ENCODE measurements at regions not wholly inside any gene's neighbourhood (a gene's known extent, or its start where the extent isn't known, plus 50 kb on each side); places are given as distances from the start of the nearest gene placed in this dataset.
"Not testable (repeated sequence)": the region's sequence is repeated elsewhere in the genome, so short reads cannot be mapped to it uniquely, and the experiment has no call there.

DNA sequence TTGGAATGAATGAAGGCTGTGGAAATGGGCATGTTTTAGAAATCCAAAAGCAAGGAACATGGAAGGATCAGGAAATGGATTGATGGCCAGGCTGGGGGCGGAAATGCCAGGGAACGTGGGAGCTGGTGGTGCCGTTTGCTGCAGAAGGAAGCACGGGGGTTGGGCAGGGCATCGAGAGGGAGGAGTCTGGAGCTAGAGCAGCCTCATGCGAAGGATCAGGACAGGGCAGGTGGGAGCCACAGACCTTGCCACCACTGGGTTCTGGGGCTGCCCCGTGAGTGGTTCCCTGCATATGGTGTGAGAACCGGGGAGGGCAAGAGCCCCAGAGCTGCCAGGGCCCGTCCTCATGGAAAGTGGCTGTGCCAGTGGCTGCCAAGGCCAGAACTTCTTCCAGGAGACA lies 193.8 kb upstream of the ZNF32 start:
- DNase-seq (ENCODE audit: low read depth in 1 of 2, low spot score in 1 of 2) = no peak

GRCh38 chr10:43842072-43842471 lies 193.4 kb upstream of the ZNF32 start:
- no peak for DNase-seq (ENCODE audit: low read depth in 1 of 2, low spot score in 1 of 2)

GRCh38 chr10:43839973-43840372 lies 191.3 kb upstream of the ZNF32 start:
- no peak for DNase-seq (ENCODE audit: low read depth in 1 of 2, low spot score in 1 of 2)

- not testable (repeated sequence) for DNase-seq (ENCODE audit: low read depth in 1 of 2, low spot score in 1 of 2)
These were observed 186.1 kb upstream of the ZNF32 start for GRCh38 chr10:43834751-43835150.

DNA sequence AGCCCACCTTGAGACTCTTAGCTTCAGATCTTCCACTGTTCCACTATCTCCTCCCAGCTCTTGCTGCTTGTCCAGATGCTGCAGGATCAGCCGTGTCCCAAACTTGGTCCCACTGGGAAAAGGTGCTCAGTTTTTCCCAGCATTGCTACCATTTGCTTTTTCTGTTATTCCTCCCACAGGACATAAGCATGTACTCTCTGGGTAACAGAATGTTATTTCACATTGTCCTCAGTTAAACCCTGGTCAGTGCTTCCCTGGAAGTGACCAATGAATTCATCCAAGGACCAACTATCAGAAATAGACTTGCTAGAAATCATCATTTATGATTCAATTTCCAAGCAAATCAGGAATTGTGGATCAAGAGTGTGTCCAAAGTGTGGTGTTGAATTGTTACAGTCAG lies 179.2 kb upstream of the ZNF32 start:
- no peak for DNase-seq (ENCODE audit: low read depth in 1 of 2, low spot score in 1 of 2)

DNA sequence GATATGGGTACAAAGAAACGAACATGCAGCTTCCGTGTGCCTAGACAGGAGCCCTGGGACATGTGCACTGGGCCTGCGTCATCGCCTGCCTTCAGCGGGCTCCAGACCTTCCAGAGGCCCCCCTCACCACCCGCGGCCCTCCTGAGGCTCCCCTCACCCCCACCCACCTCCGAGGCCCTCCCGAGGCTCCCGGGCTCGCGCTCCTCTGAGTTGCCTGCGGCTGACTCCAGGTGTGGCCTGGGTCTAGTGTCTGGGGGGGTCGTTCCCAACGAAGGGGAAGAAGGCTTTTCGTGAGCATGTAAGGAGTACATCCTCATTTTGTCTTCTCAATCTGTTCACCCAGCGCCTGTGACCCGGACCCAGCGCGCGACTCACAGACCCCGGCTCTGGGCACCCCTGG lies 177.3 kb upstream of the ZNF32 start:
- DNase-seq (ENCODE audit: low read depth in 1 of 2, low spot score in 1 of 2) = no peak

GRCh38 chr10:43825421-43825820 lies 176.7 kb upstream of the ZNF32 start:
- no peak for DNase-seq (ENCODE audit: low read depth in 1 of 2, low spot score in 1 of 2)

- no peak for DNase-seq (ENCODE audit: low read depth in 1 of 2, low spot score in 1 of 2)
These were observed 176.3 kb upstream of the ZNF32 start for GRCh38 chr10:43824934-43825333.

DNA sequence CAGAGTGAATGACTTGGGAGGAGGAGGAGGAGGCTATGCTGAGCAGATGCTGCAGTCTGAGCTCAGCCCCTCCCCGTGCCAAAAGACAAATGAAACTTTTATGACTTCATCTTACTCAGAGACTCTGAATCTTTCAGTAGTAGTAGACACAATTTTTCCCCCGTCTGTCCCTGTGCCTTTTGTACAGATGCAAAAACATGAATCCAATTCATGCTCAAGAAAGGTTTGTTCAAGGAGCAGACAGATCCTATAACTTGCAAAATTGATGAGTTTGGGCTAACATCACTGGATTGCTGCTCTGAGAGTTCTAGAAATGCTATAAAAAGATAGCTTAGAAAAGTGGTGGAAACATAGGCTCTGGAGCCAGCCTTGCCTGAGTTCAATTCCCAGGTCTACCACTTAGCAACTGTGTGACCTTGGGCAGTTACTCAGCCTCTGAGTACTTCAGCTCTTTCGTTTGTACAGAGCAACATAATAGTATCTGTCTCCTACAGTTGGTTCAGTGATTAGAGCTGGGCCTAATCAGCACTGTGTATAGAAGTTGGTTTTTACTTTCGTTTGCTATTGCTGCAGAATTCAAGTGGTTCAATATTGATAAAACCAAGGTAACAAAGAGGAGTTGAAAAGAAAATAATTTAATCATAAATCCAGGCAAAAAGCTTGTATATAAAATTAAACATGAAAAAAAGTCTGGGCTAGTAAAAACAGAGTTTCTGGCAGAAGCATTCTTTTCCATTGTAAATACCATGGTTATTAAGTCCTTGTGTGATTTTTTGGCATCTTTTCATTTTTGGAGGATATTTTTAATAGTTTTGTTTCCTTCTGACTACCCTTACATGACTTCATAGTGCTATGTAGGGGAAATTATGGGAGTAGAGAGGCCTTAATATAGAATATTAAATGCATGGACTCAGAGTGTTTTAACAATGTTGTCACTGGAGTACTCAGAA lies 174.2 kb upstream of the ZNF32 start:
- no peak for DNase-seq (ENCODE audit: low read depth in 1 of 2, low spot score in 1 of 2)

DNA sequence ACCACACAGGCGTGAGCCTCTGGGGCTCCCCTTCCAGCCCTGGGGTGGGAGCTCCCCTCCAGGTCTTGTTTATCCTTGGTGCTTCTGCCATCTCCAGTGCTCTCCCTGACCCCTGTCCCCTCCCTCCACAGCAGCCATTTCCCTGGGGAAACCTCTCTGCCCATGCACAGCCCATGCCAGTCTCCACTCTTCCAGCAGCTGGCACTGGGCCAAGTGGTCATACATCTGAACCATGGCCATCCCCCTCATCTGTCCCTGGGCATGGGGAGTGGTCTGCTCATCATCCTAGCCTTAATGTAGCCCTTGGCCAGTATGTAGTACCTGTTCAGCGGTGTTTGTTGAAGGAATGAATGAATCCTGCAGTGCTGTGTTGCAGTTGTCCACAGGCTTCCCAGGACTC lies 172.4 kb upstream of the ZNF32 start:
- no peak for DNase-seq (ENCODE audit: low read depth in 1 of 2, low spot score in 1 of 2)

GRCh38 chr10:43820663-43821062 lies 172.0 kb upstream of the ZNF32 start:
- DNase-seq (ENCODE audit: low read depth in 1 of 2, low spot score in 1 of 2) = no peak

DNA sequence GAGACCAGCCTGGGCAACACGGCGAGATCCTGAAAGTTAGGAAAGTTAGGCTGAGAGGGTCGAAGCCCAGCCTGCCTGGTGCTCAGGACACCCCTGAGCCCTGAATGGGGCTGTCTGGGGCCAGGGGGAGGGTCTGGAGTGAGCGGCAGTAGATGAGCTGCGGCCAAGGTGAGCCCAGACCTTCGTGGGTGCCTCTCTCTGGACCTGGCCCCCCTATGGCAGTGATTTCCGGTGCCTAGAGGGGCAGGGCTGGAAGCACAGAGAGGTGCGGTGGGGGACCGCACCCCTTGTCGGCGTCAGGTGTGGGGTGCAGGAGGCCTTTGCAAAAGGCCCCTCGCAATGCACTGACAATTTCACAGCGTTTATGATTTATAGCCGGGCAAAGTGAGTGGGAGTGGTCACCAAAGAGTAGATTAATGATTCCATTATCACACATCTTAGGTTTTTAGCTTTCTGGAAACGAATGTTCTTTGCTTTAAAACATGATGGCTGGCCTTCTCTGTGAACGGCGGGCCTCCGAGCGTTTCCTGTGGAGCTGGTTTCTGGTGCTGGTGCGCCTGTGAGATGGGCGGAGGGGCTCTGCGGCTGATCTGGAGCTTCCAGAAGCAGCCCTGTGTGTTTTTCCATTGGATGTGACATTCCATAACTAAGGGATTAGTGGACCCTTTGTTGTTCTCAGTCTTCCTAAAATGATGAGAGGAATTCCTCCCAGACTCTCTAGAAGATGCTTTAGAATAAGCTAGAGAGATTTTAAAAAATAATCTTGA lies 171.0 kb upstream of the ZNF32 start:
- DNase-seq (ENCODE audit: low read depth in 1 of 2, low spot score in 1 of 2) = no peak

- DNase-seq (ENCODE audit: low read depth in 1 of 2, low spot score in 1 of 2) = no peak
These were observed 170.0 kb upstream of the ZNF32 start for GRCh38 chr10:43818687-43819086.

DNA sequence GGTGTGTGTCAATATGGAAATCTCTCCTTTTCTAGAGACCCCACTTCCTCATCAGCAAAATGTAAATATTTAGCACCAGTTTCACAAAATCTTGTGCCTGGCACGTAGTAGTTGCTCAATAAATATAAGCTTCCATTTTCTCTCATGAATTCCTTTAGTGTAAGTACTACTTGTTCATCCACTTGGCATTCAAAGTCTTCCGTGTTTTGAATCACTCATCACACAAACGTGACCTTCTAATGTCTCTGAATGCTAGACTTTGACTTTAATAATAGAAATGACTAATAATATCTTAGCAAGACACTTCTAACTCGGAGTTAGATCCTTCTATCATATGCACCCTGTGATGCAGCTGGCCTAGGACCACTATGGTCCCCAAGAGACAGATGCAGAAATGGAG lies 168.7 kb upstream of the ZNF32 start:
- no peak for DNase-seq (ENCODE audit: low read depth in 1 of 2, low spot score in 1 of 2)

GRCh38 chr10:43816351-43817321 lies 168.0 kb upstream of the ZNF32 start:
- DNase-seq (ENCODE audit: low read depth in 1 of 2, low spot score in 1 of 2) = peak; percentile 28 to 37

DNA sequence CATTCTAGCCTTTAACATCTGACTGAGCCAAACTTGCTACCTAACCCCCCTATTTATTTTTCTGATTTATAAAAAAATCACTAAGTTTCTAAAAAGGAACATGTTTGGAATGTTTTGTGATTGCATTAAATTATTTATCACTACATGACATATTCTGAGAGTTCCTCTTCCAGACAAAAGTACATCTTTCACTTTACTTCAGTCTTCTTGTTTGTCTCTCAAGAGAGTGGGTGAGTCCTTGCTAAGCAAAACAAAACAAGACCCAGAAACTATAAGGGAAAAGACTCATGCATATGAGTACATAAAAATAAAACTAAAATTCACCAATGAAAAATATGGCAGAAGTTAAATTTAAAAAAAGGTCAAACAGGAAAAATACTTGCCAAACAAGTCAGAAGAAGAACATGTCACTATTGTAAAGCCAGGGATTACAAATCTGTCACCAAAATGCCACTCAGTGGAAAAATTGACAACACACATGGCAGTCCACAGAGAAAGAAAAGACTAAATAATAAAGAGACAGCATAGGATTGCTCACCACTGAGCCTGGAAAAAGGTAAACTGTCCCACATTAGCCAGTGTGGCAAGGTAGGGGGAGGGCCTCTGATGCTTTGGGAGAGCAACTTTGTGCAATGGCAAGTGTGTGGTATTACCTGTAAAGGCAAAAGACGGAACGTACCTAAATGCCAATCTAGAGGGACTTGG lies 166.7 kb upstream of the ZNF32 start:
- no peak for DNase-seq (ENCODE audit: low read depth in 1 of 2, low spot score in 1 of 2)

DNA sequence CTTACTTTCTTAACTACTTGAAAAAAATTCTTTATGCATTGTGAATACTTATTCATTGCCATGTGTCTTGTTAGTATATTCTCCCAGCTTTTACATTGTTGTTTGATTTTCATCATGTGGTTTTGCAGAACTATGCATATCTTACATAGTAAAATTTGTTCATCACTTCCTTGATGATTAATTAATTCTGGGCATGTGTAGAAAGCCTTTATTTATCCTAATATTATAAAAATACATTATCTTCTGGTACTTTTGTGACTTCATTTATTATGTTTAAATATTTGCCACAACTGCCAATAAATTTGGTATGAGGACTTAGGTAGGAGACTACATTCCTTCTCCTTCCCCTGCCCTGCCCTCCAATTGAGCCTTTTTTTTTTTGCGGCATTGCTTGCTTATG lies 166.0 kb upstream of the ZNF32 start:
- DNase-seq (ENCODE audit: low read depth in 1 of 2, low spot score in 1 of 2) = no peak

- no peak for DNase-seq (ENCODE audit: low read depth in 1 of 2, low spot score in 1 of 2)
These were observed 163.2 kb upstream of the ZNF32 start for GRCh38 chr10:43811871-43812270.

DNA sequence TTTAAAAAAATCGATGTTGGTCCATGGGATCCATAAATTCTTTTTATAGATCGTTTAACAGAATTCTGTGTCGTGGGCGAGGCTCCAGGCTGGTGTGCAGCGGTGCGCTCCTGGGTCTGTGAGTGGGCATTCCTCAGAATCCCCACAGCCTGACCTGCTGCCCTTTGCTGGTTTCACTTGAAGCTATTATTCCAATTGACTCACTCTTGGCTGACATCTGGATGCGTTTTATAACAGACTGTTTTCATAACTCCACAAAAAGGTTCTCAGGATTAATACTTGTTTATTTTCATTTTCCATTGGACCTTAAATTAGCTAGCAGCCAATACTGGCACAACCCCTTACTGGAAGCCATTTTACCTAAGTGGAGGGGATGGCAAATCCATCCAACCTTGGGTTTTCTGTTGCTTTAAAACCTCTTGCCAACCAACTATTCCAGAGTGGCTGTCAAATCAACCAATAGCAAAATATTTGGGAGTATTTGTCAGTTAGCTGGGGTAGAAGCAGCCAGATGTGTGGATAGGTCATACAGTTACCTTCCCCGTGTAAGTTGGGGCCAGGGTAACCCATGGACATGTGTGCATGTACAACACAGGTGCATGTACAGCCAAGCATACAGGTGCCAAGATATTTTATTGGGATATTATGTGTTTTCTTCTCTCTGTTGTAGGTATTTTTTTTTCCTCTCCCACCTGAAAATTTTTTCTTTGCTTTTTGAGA lies 160.7 kb upstream of the ZNF32 start:
- no peak for DNase-seq (ENCODE audit: low read depth in 1 of 2, low spot score in 1 of 2)

DNA sequence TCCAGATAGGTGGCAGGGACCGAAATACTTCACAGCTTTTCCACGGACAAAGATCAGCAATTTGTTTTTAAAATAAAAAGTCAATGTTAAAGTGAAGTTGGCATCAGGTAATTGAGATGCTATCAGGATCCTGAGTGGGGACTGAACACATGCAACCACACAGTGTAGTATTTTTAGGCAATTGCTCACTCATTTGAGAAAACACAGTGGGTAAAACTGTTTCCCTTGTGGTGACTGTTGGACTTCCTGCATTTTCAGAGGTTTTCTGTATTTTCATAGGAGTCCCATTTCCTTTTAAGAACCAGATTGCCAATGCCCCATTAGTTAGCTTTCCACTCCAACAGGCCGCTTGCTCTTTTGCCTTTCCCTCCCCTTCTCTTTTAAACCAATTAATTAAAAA lies 159.5 kb upstream of the ZNF32 start:
- no peak for DNase-seq (ENCODE audit: low read depth in 1 of 2, low spot score in 1 of 2)

All from stimulated activated CD4-positive, alpha-beta T cell treated with anti-CD3 and anti-CD28 coated beads, Interleukin-15, amount 100 ng/mL, for 1 hour (primary cell).